GM21717 (cell line): ENCODE measurements at regions not wholly inside any gene's neighbourhood (a gene's known extent, or its start where the extent isn't known, plus 50 kb on each side); places are given as distances from the start of the nearest gene placed in this dataset.
"Not testable (repeated sequence)": the region's sequence is repeated elsewhere in the genome, so short reads cannot be mapped to it uniquely, and the experiment has no call there.

ENCODE experiments used
- ATAC-seq: cut with Tn5 transposase; IDR thresholded peaks from one replicate; pipeline ENCODE4 v1.9.1; 2021; ENCODE audit warnings: mild to moderate bottlenecking, moderate library complexity; ENCODE audit not compliant: unreplicated experiment

DNA sequence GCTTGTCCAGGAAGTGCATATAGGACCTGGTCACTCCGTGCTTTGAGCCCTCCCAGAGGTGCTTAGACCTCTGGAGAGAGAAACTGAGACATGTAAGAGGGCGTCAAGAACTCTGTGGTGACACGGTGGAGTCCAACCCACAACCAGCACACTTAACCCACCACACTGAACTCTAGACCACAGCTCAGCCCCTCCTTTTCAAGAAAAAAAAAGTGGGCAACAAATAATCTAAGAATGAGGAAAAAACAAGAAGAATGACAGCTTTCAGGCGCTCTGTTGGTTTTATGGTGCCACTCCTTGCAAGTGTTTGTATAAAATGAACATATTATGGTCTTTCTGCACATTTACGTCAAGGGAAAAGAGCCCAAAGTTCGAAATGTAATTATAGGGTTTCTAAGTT, 50.2 kb upstream of the SNAPC3 start:
- no peak for ATAC-seq

DNA sequence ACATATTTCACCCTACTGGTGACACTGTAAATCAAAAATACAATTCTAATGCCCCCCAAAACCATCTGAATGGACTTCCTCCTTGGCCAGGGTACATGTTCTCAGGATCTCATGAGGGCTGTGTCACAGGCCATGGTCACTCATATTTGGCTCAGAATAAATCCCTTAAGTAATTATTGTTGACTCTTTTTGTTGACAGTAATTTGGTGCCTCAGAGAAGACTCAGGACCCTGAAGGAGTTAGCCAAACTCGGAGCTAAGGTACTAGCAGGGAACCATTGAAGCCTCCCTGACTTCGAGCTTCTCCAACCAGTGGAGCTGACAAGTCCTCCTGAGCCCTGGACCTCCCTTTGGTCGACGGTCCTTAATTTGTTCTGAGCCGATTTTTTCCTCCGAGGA, 51.2 kb upstream of the SNAPC3 start:
- ATAC-seq = no peak

DNA sequence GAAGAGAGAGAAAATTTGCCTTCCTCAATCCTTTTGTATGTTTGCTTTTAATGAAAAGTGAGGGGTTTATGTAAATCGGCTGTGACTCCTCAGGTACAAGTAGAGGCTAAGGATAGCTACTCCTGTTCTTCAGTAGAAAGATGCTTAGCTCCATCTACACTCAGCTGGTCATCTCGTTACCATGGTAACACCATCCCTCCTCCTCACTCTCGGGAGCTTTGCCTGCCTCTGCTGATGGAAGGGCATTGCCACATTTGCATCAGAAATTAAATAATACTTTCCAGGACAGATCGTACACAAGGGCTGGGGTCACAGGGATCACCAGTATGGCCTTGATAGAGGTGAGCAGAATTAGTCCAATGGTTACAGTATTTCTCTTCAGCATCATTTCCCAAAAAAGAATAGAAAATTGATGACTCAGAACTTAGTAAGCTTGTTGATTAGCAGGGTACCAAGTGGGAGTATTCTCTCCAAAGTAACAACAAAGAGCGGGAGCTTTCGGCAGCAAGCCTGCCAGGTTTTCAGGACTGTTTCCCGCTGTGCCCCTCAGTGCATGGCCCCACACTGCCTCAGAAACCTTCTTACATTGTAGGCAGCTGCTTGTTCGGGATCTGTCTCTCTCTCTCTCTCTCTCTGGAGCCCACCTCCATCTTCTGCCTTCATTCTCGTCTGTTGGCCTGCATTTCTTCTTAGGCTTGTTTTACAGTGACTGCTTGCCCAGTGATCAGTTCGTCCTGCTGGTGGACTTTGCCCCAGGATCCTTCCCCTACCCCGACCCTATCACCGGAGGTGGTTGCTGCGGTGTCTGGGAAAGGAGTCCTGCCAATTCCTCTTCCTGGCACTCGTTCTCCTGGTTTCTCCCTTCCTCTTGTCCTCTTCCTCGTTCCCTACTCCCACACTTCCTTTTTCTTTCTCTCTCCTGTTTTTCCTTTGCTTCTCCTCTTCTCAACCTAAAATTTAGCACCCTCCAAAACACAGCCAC, 51.9 kb upstream of the SNAPC3 start:
- ATAC-seq = no peak

DNA sequence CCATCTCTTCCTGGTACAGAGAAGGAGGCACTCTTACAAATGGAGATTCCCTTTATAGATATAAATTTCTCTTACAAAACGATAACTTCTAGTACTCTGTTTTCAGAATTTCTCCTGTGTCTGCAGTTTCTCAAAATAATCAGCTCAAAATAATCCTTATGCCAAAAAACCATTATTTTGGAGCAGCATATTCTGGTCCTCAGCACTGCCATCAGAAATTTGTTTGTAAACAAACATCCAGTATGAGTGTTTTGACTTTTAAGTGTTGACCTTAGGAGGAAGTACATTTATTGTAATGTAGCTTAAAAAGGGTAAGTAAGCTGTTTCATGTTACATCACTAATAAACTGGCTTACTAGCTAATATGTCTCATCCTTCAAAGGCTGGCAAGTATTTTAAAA, 52.8 kb upstream of the SNAPC3 start:
- no peak for ATAC-seq

DNA sequence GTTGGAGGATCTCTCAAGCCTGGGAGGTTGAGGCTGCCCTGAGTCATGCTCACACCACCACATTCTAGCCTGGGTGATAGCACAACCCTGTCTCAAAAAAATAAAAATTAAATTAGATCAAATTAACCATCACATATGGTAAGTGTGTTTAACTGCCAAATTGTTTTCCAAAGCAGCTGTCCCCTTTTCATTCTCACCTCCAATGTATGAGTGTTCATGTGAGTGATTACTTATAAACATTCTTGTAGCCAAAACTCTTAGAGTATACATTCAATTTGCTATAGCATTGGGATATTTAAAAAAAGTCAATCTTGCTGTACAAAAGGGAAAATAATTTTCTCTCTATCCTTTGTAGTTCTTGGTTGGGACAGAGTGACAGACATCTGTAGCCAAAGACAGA, 53.4 kb upstream of the SNAPC3 start:
- no peak for ATAC-seq

DNA sequence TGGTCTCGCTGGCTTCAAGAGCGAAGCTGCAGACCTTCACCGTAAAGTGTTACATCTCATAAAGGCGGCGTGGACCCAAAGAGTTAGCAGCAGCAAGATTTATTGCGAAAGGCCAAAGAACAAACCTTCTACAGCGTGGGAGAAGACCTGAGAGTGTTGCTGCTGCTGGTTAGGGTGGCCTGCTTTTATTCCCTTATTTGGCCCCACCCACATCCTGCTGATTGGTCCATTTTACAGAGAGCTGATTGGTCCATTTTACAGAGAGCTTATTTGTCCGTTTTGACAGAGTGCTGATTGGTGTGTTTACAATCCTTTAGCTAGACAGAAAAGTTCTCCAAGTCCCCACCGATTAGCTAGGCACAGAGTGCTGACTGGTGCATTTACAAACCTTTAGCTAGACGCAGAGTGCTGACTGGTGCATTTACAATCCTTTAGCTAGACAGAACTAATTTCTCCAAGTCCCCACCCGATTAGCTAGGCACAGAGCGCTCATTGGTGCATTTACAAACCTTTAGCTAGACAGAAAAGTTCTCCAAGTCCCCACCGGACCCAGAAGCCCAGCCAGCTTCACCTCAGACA, 57.6 kb upstream of the SNAPC3 start:
- ATAC-seq = not testable (repeated sequence)

DNA sequence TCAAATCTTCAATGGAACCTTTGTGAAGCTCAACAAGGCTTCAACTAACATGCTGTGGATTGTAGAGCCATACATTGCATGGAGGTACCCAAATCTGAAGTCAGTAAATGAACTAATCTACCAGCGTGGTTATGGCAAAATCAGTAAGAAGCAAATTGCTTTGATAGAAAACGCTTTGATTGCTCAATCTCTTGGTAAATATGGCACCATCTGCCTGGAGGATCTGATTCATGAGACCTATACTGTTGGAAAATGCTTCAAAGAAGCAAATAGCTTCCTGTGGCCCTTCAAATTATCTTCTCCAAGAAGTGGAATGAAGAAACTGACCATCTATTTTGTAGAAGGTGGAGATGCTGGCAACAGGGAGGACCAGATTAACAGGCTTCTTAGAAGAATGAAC, 54.7 kb upstream of the TTC39B start:
- ATAC-seq = no peak

DNA sequence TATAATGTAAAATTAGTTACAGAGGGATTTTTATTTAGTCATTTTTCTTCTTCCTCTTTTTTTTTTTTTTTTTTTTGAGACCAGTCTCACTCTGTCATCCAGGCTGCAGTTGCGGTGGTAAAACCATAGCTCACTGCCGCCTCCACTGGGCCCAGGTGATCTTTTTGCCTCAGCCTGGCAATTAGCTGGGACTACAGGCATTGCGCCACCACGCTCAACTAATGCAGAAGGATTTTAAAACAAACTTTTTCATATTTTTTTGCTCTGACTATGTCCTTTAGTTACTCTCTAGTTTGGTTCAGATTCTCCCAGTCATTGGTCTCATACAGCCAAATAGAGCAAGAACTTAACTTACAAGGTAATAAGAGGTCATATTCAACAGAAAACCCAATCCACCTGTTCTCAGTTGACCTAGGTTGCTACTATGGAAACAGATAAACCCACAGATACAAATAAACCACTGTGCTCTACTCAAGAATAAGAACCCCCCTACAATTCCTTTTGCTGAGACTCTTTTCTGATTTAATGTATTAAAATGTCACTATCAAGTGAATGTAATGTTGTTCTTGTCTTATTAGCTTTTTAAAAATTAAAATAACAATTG, 50.1 kb upstream of the TTC39B start:
- ATAC-seq = peak; percentile 89
